ENCODE measurements at regions not wholly inside any gene's neighbourhood (a gene's known extent, or its start where the extent isn't known, plus 50 kb on each side); places are given as distances from the start of the nearest gene placed in this dataset.

DNA sequence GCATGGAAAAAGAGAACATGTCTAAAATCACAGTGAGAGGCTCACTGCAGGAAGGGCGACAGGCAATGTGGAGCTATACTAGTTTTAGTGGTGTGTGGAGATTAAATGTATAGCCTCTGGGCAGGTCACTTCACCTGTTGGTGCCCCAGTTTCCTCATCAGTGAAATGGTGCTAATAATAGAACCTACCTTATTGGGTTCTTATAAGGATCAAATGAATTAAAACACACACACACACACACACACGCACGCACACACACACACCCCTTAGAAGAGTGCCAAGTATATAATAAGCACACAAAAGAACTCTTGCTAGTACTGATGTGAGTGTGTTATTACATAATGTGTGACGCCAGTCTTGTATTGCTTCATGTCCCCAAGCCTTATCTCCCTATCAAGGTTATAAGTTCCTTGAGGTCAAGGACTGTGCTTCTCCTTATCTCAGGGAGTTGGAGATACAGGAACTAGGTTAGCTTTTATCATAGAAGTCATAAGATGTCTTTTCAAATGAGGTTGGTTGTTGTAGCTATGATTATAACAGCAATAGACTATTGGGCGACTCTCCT, 98.0 kb upstream of the CXCR4 start:
- no peak for DNase-seq (ENCODE audit: low read depth in 2 of 2)

DNA sequence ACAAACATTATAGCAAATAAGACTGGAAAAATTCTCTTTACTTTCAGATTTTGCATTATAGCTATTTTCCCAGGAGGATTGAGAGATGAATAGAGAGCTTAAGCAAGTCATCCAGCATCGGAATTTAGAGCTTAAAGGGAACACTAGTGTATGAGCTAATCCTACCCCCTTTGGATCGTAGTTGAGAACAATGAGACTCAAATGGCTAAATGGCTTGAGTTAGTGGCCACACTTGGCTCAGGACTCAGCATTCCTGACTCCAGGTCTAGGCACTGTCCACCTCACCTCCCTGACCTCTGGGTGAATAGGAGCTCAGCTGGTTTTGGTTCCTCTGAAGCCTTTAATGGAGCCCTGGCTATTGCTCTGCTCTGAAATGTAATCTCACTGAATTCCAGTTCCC, 97.5 kb upstream of the CXCR4 start:
- no peak for DNase-seq (ENCODE audit: low read depth in 2 of 2)

- DNase-seq (ENCODE audit: low read depth in 2 of 2): no peak
These were observed 96.6 kb upstream of the CXCR4 start for GRCh38 chr2:136214307-136215200.

DNA sequence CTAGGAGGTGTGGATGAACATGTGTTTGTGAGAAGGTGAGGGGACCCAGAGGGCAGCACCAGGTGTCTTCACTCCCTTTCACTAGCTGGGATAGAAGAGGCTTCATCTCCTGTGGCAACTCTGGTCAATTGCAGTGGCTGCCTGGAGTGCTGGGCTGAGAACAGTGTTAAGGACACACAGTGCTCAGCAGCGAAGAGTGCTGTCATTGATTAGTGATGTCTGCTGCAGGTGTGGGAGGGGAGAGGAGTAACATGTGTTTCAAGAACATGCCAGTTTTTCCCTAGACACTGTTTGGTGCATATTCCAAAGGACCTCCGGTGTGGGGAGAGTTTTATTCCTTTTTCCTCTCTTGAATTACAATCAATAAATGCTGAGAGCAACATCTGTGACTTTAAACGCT, 95.9 kb upstream of the CXCR4 start:
- DNase-seq (ENCODE audit: low read depth in 2 of 2): no peak

- DNase-seq (ENCODE audit: low read depth in 2 of 2): no peak
These were observed 94.8 kb upstream of the CXCR4 start for GRCh38 chr2:136212426-136213378.

- no peak for DNase-seq (ENCODE audit: low read depth in 2 of 2)
These were observed 93.8 kb upstream of the CXCR4 start for GRCh38 chr2:136211701-136212100.

- DNase-seq (ENCODE audit: low read depth in 2 of 2): no peak
These were observed 92.9 kb upstream of the CXCR4 start for GRCh38 chr2:136210822-136211221.

DNA sequence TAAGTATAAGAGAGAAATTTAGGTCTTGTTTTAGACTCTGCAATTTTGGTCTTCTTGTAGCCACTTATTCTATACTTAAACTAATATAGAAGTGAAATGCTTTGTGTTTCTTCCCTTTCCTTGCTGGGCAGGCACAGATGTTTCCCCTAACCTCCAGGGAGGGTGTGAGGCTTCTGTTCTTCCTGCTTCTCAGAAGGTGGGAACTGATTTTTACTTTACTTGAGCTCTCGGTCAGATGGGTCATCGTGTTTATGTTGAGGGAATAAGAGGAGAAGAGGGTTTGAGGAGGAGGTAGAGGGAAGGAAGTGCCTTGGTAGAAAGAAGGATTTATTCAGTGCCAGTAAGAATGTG, 92.5 kb upstream of the CXCR4 start:
- no peak for DNase-seq (ENCODE audit: low read depth in 2 of 2)

- DNase-seq (ENCODE audit: low read depth in 2 of 2): no peak
These were observed 91.9 kb upstream of the CXCR4 start for GRCh38 chr2:136209561-136210454.

- no peak for DNase-seq (ENCODE audit: low read depth in 2 of 2)
These were observed 90.9 kb upstream of the CXCR4 start for GRCh38 chr2:136208682-136209420.

DNA sequence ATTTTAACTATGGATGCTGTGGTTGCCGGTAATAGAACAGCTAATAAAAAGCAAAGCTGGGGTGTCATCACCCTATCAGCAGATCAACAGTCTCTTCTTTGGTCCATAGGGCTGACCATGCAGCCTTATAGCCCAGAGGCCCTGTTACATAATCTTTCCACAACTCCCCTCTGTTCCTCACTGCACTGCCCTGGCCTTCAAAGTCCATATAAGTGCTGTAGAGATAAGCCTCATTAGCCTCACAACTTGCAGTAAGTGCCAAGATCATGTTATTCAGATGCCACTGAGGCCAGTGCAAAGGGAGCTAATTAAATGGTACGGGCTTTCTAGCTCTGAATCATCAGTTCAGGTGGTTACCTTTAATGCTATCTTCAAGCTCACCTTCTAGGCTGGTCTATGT, 89.7 kb upstream of the CXCR4 start:
- DNase-seq (ENCODE audit: low read depth in 2 of 2): no peak

GRCh38 chr2:136207030-136207623, 89.2 kb upstream of the CXCR4 start:
- DNase-seq (ENCODE audit: low read depth in 2 of 2): no peak

GRCh38 chr2:136206613-136207012, 88.7 kb upstream of the CXCR4 start:
- DNase-seq (ENCODE audit: low read depth in 2 of 2): no peak

- DNase-seq (ENCODE audit: low read depth in 2 of 2): no peak
These were observed 87.7 kb upstream of the CXCR4 start for GRCh38 chr2:136205615-136206014.

- no peak for DNase-seq (ENCODE audit: low read depth in 2 of 2)
These were observed 87.0 kb upstream of the CXCR4 start for GRCh38 chr2:136204971-136205370.

DNA sequence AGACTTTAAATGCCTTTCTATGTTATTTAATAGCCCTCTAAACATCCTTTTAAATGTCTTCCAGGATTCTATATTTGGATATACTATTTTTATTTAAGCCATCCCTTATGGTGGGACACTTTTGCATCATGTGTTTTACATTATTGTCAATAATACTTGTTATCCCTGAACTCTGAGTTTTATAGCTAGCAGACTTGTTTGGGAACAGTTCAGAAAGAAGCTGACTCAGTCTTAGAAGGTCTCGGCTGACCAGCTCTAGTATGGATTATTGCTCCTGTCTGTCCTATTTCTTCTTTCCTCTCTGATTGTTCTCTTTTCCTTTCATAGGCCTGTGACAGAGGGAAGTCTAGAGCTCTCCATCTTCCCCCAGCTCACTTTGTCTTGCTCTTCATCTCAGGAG, 77.3 kb upstream of the CXCR4 start:
- no peak for DNase-seq (ENCODE audit: low read depth in 2 of 2)

DNA sequence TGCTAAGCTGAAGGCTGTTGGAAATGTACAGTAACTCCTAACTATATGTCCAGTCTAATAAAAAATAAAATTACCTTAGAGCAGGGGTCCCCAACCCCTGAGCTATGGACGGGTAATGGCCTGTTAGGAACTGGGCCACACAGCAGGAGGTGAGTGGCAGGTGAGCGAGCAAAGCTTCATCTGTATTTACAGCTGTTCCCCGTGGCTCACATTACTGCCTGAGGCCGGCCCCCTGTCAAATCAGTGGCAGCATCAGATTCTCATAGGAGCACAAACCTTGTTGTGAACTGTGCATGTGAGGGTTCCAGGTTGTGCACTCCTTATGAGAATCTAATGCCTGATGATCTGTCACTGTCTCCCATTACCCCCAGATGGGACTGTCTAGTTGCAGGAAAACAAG, 73.1 kb upstream of the CXCR4 start:
- DNase-seq (ENCODE audit: low read depth in 2 of 2): no peak

DNA sequence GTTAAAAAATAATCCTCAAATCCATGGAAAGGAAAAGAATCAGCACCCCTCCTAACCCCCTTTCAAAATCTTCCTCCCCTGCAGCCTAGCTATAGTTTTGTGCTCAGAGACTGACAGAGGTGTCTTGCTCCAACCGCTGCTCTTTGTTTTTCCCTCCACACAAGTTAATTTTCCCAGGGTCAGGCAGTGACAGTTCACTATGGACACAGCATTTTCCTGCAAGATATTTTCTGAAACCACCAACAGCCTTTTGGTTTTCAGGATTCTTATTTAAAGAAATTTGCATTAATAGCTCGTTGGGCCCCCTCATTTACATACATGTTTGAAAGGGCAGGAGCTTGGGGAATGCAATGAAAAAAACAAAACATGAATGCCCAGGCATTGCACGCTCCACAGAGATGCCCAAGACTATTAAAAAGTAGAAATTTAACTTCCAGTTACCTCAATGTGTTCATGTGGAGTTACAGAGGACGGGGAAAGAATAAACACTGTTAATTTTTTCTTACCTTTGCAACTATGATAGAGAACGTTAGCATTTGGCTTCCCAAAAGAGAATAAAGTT, 71.4 kb upstream of the CXCR4 start:
- no peak for DNase-seq (ENCODE audit: low read depth in 2 of 2)

DNA sequence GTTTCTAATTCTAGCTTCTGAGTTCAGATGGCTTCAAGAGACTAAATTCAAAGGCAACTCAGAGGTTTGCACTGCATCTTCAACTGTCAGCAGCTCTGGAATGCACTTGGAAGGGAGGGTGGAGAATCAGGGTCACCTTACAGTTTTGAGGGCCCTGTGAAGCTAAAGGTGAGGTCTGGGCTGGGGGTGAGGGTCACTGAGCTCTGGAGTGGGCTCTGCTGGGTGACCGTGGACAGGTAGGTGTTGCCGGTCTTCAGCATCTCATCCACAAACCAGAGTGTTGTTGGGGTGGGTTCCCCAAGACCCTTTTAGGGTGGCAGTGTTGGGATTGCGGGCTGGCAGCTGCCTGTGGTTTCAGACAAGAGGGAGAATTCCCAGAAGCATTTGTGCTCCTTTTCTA, 70.1 kb upstream of the CXCR4 start:
- DNase-seq (ENCODE audit: low read depth in 2 of 2): no peak
